WTC11 (cell line): ENCODE measurements at regions not wholly inside any gene's neighbourhood (a gene's known extent, or its start where the extent isn't known, plus 50 kb on each side); places are given as distances from the start of the nearest gene placed in this dataset.
"Not testable (repeated sequence)": the region's sequence is repeated elsewhere in the genome, so short reads cannot be mapped to it uniquely, and the experiment has no call there.

Experiments
- ATAC-seq: fragments of 200-7000 bp; cut with Tn5 transposase; 2 replicates; pipeline ENCODE4 v1.10.0; 2021; ENCODE audit warnings: mild to moderate bottlenecking, moderate library complexity
- CTCF ChIA-PET: fragments of 300-600 bp; sonication (Branson Sonifier 250); formaldehyde crosslinking; loops from one replicate; lab custom pipeline; 2021; ENCODE audit warnings: antibody characterized with exemption; lab: Charles Lee
- POLR2A ChIA-PET: fragments of 350-600 bp; sonication (Branson Sonifier 250); formaldehyde crosslinking; loops from one replicate; lab custom pipeline; 2021; ENCODE audit warnings: antibody characterized with exemption; lab: Charles Lee
- DNase-seq: peaks from one replicate; pipeline ENCODE4 v3.0.0; 2021; ENCODE audit warnings: low spot score
- H3K27ac Mint-ChIP-seq: 2 replicates; pipeline ENCODE4 v1.8.0; 2021; ENCODE audit warnings: mixed read lengths
- H3K27me3 Mint-ChIP-seq: 2 replicates; pipeline ENCODE4 v1.8.0; 2021; ENCODE audit warnings: low read depth, mild to moderate bottlenecking, moderate library complexity, mixed read lengths
- H3K36me3 Mint-ChIP-seq: 2 replicates; pipeline ENCODE4 v1.8.0; 2021; ENCODE audit warnings: mixed read lengths
- H3K4me1 Mint-ChIP-seq: 2 replicates; pipeline ENCODE4 v1.8.0; 2022; ENCODE audit warnings: mixed read lengths
- H3K4me3 Mint-ChIP-seq: 2 replicates; pipeline ENCODE4 v1.8.0; 2021; ENCODE audit warnings: mild to moderate bottlenecking, moderate library complexity, mixed read lengths
- H3K9me3 Mint-ChIP-seq: 2 replicates; pipeline ENCODE4 v1.8.0; 2021; ENCODE audit warnings: mixed read lengths
- EMX1 ChIP-seq: fragments of 250-450 bp; sonication (Bioruptor Pico); IDR thresholded peaks from 2 replicates; pipeline ENCODE4 v1.8.0; 2021; ENCODE audit warnings: mild to moderate bottlenecking
- GABPB1 ChIP-seq: sonication (generic); formaldehyde crosslinking; IDR thresholded peaks from 2 replicates; pipeline ENCODE4 v1.8.1; 2023; ENCODE audit warnings: mild to moderate bottlenecking, missing genetic modification reagents
- MYBL2 ChIP-seq: sonication (generic); formaldehyde crosslinking; IDR thresholded peaks from 2 replicates; pipeline ENCODE4 v1.8.1; 2023; ENCODE audit warnings: mild to moderate bottlenecking, moderate library complexity, missing genetic modification reagents
- NFYB ChIP-seq: sonication (generic); formaldehyde crosslinking; conservative IDR thresholded peaks from 2 replicates; pipeline ENCODE4 v1.8.0; 2022; ENCODE audit warnings: low read depth, missing genetic modification reagents
- NR1H2 ChIP-seq: sonication (generic); formaldehyde crosslinking; IDR thresholded peaks from 2 replicates; pipeline ENCODE4 v1.9.0; 2021; ENCODE audit warnings: mild to moderate bottlenecking, moderate library complexity, missing genetic modification reagents
- NR2C2 ChIP-seq: sonication (generic); formaldehyde crosslinking; IDR thresholded peaks from 2 replicates; pipeline ENCODE4 v1.8.0; 2022; ENCODE audit warnings: mild to moderate bottlenecking, missing genetic modification reagents
- RORB ChIP-seq: fragments of 250-450 bp; sonication (Bioruptor Pico); IDR thresholded peaks from 2 replicates; pipeline ENCODE4 v1.9.0; 2021; ENCODE audit warnings: mild to moderate bottlenecking
- SP1 ChIP-seq: sonication (generic); formaldehyde crosslinking; conservative IDR thresholded peaks from 2 replicates; pipeline ENCODE4 v1.8.1; 2022; ENCODE audit warnings: missing genetic modification reagents
- TEAD1 ChIP-seq: sonication (generic); formaldehyde crosslinking; IDR thresholded peaks from 2 replicates; pipeline ENCODE4 v1.8.0; 2022; ENCODE audit warnings: mild to moderate bottlenecking, missing genetic modification reagents
- TEAD4 ChIP-seq: sonication (generic); formaldehyde crosslinking; IDR thresholded peaks from 2 replicates; pipeline ENCODE4 v1.8.0; 2022; ENCODE audit warnings: mild to moderate bottlenecking, missing genetic modification reagents
- ZNF121 ChIP-seq: sonication (generic); formaldehyde crosslinking; IDR thresholded peaks from 2 replicates; pipeline ENCODE4 v1.8.0; 2023; ENCODE audit warnings: missing genetic modification reagents
- ZNF263 ChIP-seq: sonication (generic); formaldehyde crosslinking; IDR thresholded peaks from 2 replicates; pipeline ENCODE4 v1.8.1; 2022; ENCODE audit warnings: low read depth, mild to moderate bottlenecking, moderate library complexity, missing genetic modification reagents
- ZNF396 ChIP-seq: fragments of 250-450 bp; sonication (Bioruptor Pico); IDR thresholded peaks from 2 replicates; pipeline ENCODE4 v1.8.0; 2021; ENCODE audit warnings: mild to moderate bottlenecking, moderate library complexity, borderline replicate concordance
- ZNF423 ChIP-seq: fragments of 250-450 bp; sonication (Bioruptor Pico); IDR thresholded peaks from 2 replicates; pipeline ENCODE4 v2.1.2; 2022; ENCODE audit warnings: mild to moderate bottlenecking, moderate library complexity
- TF ChIP-seq, protein P1 (sequence below): sonication (generic); formaldehyde crosslinking; IDR thresholded peaks from 2 replicates; pipeline ENCODE4 v1.8.1; 2022; ENCODE audit warnings: low read depth, missing genetic modification reagents, borderline replicate concordance
- TF ChIP-seq, protein P2 (sequence below): fragments of 200-600 bp; IDR thresholded peaks from 2 replicates; pipeline ENCODE4 v1.8.0; 2022; ENCODE audit warnings: antibody characterized with exemption
- TF ChIP-seq, protein P3 (sequence below): sonication (generic); formaldehyde crosslinking; IDR thresholded peaks from 2 replicates; pipeline ENCODE4 v1.8.1; 2022; ENCODE audit warnings: missing genetic modification reagents, borderline replicate concordance
- TF ChIP-seq, protein P4 (sequence below): fragments of 250-450 bp; sonication (Bioruptor Pico); IDR thresholded peaks from 2 replicates; pipeline ENCODE4 v1.9.0; 2021; ENCODE audit warnings: moderate library complexity, mild to moderate bottlenecking, inconsistent platforms, borderline replicate concordance
- TF ChIP-seq, protein P5 (sequence below): sonication (generic); formaldehyde crosslinking; IDR thresholded peaks from 2 replicates; pipeline ENCODE4 v1.8.0; 2023; ENCODE audit warnings: missing genetic modification reagents, mild to moderate bottlenecking, borderline replicate concordance
- TF ChIP-seq, protein P6 (sequence below): sonication (generic); formaldehyde crosslinking; IDR thresholded peaks from 2 replicates; pipeline ENCODE4 v1.8.1; 2023; ENCODE audit warnings: mild to moderate bottlenecking, missing genetic modification reagents

DNA sequence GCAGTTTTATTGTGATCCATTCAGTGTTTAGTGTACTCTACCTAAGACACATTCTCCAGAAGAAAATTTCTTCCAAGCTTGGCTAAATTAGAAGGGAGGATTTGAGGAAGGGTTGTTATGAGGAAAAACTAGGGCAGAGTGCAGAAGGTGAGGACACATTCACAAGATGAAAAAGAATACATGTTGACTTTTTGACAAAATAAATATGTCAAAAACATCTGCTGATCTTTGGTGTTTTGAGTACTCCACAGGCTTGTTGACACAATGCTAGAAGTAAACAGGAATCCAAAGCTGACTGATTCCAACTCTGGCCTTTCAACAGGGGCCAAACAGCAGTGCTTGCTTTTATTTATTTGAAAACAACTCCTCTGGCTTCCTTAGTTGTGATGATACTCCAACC, 125.8 kb upstream of the SLC7A11 start:
- Mint-ChIP-seq H3K36me3 (no peaks in the 10 kb centered on the region), H3K4me1 (0 out of 2 replicates have a peak, but pooled peaks cover 7% of the 10 kb centered on the region), H3K27ac (no peak overlapping the region), H3K4me3 (no peak overlapping the region), H3K27me3 (no peaks in the 10 kb centered on the region), H3K9me3 (peaks cover 13% of the 10 kb centered on the region)
- POLR2A ChIA-PET, result no interaction called here
- no peak for DNase-seq
- CTCF ChIA-PET, result no interaction called here
- no peak for ATAC-seq
- TF ChIP-seq MYBL2 (CRISPR knock-in tag) (no peak), TEAD1 (no peak), RORB (CRISPR knock-in tag) (no peak), GABPB1 (CRISPR knock-in tag) (peak; percentile 73), SP1 (CRISPR knock-in tag) (no peak)
- TF ChIP-seq, protein P1, sequence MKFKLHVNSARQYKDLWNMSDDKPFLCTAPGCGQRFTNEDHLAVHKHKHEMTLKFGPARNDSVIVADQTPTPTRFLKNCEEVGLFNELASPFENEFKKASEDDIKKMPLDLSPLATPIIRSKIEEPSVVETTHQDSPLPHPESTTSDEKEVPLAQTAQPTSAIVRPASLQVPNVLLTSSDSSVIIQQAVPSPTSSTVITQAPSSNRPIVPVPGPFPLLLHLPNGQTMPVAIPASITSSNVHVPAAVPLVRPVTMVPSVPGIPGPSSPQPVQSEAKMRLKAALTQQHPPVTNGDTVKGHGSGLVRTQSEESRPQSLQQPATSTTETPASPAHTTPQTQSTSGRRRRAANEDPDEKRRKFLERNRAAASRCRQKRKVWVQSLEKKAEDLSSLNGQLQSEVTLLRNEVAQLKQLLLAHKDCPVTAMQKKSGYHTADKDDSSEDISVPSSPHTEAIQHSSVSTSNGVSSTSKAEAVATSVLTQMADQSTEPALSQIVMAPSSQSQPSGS (CRISPR knock-in tag), result no peak

DNA sequence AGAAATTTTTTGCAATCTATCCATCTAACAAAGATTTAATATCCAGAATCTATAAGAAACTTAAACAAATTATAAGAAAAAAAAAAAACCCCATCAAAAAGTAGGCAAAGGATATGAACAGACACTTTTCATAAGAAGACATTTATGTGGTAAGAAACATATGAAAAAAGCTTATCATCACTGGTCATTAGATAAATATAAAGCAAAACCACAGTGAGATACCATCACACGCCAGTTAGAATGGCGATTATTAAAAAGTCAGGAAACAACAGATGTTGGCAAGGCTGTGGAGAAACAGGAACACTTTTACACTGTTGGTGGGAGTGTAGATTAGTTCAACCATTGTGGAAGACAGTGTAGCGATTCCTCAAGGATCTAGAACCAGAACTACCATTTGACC, 110.3 kb upstream of the SLC7A11 start:
- H3K4me3 Mint-ChIP-seq, H3K4me1 Mint-ChIP-seq, DNase-seq, ATAC-seq, H3K27me3 Mint-ChIP-seq, H3K27ac Mint-ChIP-seq, POLR2A ChIA-PET, CTCF ChIA-PET: not testable (repeated sequence)
- H3K9me3 Mint-ChIP-seq, result peaks cover 57% of the 10 kb centered on the region
- H3K36me3 Mint-ChIP-seq, result peaks cover 36% of the 10 kb centered on the region

DNA sequence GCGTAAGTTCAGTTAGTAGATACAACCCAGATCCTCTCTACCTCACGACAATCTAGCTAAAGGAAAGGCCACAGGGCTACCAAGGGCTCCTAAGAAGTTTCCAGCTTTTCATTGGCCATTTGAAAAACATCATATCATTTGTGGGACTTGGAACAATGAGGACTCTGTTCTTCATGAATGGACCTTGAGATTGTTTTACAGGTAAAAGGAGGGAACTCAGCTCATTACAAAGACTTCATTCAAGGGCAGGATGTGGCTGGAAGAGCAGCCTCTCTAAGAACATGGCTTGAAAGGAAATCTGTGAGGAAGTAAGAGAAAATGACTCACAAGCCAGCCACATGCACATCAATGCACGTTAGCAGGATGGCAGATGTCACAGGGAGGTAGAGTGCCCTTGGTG, 105.9 kb upstream of the SLC7A11 start:
- peaks cover 6% of the 10 kb centered on the region for H3K4me1 Mint-ChIP-seq
- no peak overlapping the region for H3K4me3 Mint-ChIP-seq
- peaks cover 34% of the 10 kb centered on the region for H3K9me3 Mint-ChIP-seq
- ChIA-PET CTCF (no interaction called here), POLR2A (no interaction called here)
- H3K36me3 Mint-ChIP-seq, result peaks cover 7% of the 10 kb centered on the region
- ATAC-seq (peak; percentile 28; the same call in 1 of the 2 replicates), DNase-seq (no peak)
- no peaks in the 10 kb centered on the region for H3K27me3 Mint-ChIP-seq
- peak overlapping the region; percentile 21; the same call in 1 of the 2 replicates for H3K27ac Mint-ChIP-seq
- no peak for TF ChIP-seq NR2C2
- no peak for TF ChIP-seq EMX1 (CRISPR knock-in tag)
- TF ChIP-seq, protein P2, sequence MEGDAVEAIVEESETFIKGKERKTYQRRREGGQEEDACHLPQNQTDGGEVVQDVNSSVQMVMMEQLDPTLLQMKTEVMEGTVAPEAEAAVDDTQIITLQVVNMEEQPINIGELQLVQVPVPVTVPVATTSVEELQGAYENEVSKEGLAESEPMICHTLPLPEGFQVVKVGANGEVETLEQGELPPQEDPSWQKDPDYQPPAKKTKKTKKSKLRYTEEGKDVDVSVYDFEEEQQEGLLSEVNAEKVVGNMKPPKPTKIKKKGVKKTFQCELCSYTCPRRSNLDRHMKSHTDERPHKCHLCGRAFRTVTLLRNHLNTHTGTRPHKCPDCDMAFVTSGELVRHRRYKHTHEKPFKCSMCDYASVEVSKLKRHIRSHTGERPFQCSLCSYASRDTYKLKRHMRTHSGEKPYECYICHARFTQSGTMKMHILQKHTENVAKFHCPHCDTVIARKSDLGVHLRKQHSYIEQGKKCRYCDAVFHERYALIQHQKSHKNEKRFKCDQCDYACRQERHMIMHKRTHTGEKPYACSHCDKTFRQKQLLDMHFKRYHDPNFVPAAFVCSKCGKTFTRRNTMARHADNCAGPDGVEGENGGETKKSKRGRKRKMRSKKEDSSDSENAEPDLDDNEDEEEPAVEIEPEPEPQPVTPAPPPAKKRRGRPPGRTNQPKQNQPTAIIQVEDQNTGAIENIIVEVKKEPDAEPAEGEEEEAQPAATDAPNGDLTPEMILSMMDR, result no peak
- TF ChIP-seq ZNF121 (CRISPR knock-in tag), result no peak
- TF ChIP-seq, protein P3, sequence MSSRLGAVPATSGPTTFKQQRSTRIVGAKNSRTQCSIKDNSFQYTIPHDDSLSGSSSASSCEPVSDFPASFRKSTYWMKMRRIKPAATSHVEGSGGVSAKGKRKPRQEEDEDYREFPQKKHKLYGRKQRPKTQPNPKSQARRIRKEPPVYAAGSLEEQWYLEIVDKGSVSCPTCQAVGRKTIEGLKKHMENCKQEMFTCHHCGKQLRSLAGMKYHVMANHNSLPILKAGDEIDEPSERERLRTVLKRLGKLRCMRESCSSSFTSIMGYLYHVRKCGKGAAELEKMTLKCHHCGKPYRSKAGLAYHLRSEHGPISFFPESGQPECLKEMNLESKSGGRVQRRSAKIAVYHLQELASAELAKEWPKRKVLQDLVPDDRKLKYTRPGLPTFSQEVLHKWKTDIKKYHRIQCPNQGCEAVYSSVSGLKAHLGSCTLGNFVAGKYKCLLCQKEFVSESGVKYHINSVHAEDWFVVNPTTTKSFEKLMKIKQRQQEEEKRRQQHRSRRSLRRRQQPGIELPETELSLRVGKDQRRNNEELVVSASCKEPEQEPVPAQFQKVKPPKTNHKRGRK, result no peak
- TF ChIP-seq NR1H2 (CRISPR knock-in tag), result no peak
- no peak for TF ChIP-seq NFYB (CRISPR knock-in tag)
- TF ChIP-seq ZNF396 (CRISPR knock-in tag), result no peak
- no peak for TF ChIP-seq TEAD4 (CRISPR knock-in tag)
- TF ChIP-seq ZNF423 (CRISPR knock-in tag), result no peak
- TF ChIP-seq, protein P4, sequence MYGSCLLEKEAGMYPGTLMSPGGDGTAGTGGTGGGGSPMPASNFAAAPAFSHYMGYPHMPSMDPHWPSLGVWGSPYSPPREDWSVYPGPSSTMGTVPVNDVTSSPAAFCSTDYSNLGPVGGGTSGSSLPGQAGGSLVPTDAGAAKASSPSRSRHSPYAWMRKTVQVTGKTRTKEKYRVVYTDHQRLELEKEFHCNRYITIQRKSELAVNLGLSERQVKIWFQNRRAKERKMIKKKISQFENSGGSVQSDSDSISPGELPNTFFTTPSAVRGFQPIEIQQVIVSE (CRISPR knock-in tag), result no peak
- TF ChIP-seq ZNF263 (CRISPR knock-in tag), result no peak
- TF ChIP-seq, protein P5, sequence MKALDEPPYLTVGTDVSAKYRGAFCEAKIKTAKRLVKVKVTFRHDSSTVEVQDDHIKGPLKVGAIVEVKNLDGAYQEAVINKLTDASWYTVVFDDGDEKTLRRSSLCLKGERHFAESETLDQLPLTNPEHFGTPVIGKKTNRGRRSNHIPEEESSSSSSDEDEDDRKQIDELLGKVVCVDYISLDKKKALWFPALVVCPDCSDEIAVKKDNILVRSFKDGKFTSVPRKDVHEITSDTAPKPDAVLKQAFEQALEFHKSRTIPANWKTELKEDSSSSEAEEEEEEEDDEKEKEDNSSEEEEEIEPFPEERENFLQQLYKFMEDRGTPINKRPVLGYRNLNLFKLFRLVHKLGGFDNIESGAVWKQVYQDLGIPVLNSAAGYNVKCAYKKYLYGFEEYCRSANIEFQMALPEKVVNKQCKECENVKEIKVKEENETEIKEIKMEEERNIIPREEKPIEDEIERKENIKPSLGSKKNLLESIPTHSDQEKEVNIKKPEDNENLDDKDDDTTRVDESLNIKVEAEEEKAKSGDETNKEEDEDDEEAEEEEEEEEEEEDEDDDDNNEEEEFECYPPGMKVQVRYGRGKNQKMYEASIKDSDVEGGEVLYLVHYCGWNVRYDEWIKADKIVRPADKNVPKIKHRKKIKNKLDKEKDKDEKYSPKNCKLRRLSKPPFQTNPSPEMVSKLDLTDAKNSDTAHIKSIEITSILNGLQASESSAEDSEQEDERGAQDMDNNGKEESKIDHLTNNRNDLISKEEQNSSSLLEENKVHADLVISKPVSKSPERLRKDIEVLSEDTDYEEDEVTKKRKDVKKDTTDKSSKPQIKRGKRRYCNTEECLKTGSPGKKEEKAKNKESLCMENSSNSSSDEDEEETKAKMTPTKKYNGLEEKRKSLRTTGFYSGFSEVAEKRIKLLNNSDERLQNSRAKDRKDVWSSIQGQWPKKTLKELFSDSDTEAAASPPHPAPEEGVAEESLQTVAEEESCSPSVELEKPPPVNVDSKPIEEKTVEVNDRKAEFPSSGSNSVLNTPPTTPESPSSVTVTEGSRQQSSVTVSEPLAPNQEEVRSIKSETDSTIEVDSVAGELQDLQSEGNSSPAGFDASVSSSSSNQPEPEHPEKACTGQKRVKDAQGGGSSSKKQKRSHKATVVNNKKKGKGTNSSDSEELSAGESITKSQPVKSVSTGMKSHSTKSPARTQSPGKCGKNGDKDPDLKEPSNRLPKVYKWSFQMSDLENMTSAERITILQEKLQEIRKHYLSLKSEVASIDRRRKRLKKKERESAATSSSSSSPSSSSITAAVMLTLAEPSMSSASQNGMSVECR (CRISPR knock-in tag), result no peak
- TF ChIP-seq, protein P6, sequence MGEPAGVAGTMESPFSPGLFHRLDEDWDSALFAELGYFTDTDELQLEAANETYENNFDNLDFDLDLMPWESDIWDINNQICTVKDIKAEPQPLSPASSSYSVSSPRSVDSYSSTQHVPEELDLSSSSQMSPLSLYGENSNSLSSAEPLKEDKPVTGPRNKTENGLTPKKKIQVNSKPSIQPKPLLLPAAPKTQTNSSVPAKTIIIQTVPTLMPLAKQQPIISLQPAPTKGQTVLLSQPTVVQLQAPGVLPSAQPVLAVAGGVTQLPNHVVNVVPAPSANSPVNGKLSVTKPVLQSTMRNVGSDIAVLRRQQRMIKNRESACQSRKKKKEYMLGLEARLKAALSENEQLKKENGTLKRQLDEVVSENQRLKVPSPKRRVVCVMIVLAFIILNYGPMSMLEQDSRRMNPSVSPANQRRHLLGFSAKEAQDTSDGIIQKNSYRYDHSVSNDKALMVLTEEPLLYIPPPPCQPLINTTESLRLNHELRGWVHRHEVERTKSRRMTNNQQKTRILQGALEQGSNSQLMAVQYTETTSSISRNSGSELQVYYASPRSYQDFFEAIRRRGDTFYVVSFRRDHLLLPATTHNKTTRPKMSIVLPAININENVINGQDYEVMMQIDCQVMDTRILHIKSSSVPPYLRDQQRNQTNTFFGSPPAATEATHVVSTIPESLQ (CRISPR knock-in tag), result no peak
